Retina (tissue), 1 donor: ENCODE measurements at regions not wholly inside any gene's neighbourhood (a gene's known extent, or its start where the extent isn't known, plus 50 kb on each side); places are given as distances from the start of the nearest gene placed in this dataset.

ENCODE experiments used
- DNase-seq: peaks from one replicate; pipeline ENCODE4 v3.0.0-alpha.2; 2016

- DNase-seq = no peak
Measured at GRCh38 chr6:99036672-99037071, 88.9 kb upstream of the FBXL4 start.

- DNase-seq = no peak
Measured at GRCh38 chr6:99032396-99032795, 84.7 kb upstream of the FBXL4 start.

- DNase-seq = no peak
Measured at GRCh38 chr6:99031957-99032356, 84.2 kb upstream of the FBXL4 start.

- DNase-seq = no peak
Measured at GRCh38 chr6:99030915-99031314, 83.2 kb upstream of the FBXL4 start.

GRCh38 chr6:99026135-99026534 is 78.4 kb upstream of the FBXL4 start:
- peak; percentile 14 for DNase-seq

GRCh38 chr6:99024089-99024488 is 76.3 kb upstream of the FBXL4 start:
- no peak for DNase-seq

- DNase-seq = no peak
Measured at GRCh38 chr6:99022039-99022609, 74.4 kb upstream of the FBXL4 start.

- no peak for DNase-seq
Measured at GRCh38 chr6:99019381-99019780, 71.6 kb upstream of the FBXL4 start.

- DNase-seq = no peak
Measured at GRCh38 chr6:99017150-99017549, 69.4 kb upstream of the FBXL4 start.

GRCh38 chr6:99016355-99016754 is 68.6 kb upstream of the FBXL4 start:
- no peak for DNase-seq

GRCh38 chr6:99014061-99014460 is 66.3 kb upstream of the FBXL4 start:
- DNase-seq = no peak

- DNase-seq = no peak
Measured at GRCh38 chr6:99013661-99014060, 65.9 kb upstream of the FBXL4 start.

GRCh38 chr6:99013145-99013544 is 65.4 kb upstream of the FBXL4 start:
- DNase-seq = no peak

GRCh38 chr6:99011151-99011550 is 63.4 kb upstream of the FBXL4 start:
- DNase-seq = no peak

- no peak for DNase-seq
Measured at GRCh38 chr6:99002831-99003230, 55.1 kb upstream of the FBXL4 start.

GRCh38 chr6:98998103-98998502 is 50.4 kb upstream of the FBXL4 start:
- no peak for DNase-seq
